Stimulated activated CD4-positive, alpha-beta T cell treated with anti-CD3 and anti-CD28 coated beads, Interleukin-4, amount 100 ng/mL, for 4 hours (primary cell): ENCODE measurements at regions not wholly inside any gene's neighbourhood (a gene's known extent, or its start where the extent isn't known, plus 50 kb on each side); places are given as distances from the start of the nearest gene placed in this dataset.

ENCODE experiments used
- DNase-seq, 2 experiments: peaks; one replicate each; pipeline ENCODE4 v3.0.0-alpha.2; 2020

DNA sequence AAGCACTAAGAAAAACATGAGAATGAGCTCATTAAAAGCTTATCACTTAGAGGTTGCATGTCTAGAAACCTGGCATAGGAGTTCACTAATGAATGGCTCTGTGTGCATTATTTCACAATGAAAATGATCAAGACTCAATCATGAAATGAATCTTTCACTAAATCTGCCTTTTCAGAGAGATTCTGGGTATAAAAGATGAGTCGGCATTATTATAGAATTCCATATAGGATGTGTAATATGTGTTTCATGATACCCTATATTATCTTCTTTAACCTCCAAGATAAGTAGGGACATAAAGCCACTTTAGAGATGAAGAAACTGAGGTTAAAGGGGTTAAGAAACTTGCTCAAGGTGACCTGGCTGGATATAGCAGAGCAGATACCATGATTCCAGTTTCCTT lies 368.1 kb downstream of the DUSP10 start:
- DNase-seq = no peak

GRCh38 chr1:221376286-221376685 lies 365.6 kb downstream of the DUSP10 start:
- DNase-seq = no peak

- DNase-seq = no peak
Measured at GRCh38 chr1:221381910-221382623, 359.8 kb downstream of the DUSP10 start.

DNA sequence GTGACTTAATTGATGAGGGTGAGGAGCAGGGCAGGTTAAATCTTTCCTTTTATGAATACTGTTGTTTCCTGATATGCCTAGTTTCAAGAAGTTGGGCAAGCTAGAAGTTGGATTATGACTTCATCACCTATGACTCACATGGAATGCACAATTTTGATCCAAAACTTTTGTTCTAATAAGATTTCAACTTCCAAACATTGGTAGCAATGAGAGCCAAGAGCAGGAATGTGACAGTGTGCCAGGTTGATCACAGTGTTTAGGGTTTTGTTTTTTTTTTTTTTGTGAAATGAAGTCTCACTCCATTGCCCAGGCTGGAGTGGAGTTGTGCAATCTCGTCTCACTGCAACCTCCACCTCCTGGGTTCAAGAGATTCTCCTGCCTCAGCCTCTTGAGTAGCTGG lies 349.4 kb downstream of the DUSP10 start:
- no peak for DNase-seq

DNA sequence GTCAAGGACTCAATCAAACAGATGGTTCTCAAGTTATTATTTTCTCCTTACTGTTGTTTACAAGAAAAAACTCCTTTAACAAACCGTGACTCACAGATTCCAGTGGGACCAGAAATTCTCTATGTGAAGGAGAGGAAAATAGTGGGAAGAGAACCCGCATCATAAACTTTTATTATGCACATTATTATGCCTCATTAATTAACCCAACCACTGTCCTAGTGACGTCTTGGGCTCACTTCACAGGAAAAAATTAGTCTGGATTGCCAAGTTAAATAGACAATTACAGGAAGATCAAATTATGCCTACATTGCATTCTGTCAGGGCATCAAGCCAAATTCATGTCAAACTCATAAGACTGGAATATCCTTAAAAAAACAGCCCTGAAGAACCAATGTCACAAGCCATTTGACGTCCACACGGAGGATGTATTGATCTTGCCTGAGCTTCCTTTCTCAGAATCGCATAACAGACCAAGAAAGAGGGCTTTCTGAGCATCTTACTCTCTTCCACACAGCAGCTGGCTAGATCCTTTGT lies 347.8 kb downstream of the DUSP10 start:
- no peak for DNase-seq

- DNase-seq = no peak
Measured at GRCh38 chr1:221396526-221396925, 345.4 kb downstream of the DUSP10 start.

GRCh38 chr1:221397141-221397540 lies 344.7 kb downstream of the DUSP10 start:
- no peak for DNase-seq

GRCh38 chr1:221397606-221398005 lies 344.3 kb downstream of the DUSP10 start:
- no peak for DNase-seq

- no peak for DNase-seq
Measured at GRCh38 chr1:221405146-221405545, 336.7 kb downstream of the DUSP10 start.

DNA sequence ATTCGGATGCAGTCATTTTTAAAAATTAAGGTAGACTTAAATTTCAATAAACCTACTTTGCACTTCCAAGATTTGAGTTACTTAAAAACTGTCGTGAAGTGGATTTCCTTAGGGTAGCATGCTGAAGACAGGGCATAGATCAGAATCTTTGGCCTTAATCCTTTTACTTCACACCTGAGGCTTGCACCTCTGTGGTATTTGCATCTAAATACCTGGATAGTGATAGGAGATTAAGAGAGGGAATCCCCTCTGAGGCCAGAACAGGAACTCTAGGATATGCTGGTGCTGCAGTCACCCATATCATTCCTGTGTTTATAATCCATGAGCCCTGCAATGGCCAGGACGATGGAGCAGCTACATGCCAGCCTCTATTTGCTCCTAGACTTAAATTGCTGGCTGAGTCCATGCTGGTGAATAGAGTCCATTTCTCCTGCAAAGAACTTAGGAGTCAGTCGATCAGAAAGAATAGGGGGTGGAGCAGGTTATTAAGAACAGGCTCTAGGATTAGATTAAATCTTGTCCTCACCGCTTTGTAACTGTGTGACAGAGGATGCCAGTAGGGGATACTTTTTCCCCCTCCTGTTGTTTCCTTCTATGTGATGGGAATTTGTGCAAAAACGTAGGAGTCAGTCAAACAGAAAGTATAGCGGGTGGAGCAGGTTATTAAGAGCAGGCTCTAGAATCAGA lies 333.6 kb downstream of the DUSP10 start:
- no peak for DNase-seq

DNA sequence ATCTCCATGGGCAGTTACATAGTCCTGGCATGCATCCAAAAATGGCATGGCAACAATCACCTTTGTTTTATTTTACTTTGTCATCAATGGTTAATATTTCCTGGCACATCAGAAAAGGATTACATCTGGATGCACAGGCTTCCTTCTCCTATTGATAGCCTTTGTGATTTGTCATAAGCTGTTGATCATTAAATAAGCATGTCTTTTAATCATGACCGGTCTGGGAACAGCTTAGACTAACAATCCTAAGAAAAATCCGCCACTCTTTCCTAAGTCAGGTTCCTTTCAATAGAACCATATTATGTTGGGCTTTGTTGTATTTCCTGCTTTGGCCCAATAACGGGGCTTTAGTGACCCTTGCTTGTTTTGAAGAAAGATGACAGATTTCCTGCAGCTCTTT lies 330.6 kb downstream of the DUSP10 start:
- no peak for DNase-seq

DNA sequence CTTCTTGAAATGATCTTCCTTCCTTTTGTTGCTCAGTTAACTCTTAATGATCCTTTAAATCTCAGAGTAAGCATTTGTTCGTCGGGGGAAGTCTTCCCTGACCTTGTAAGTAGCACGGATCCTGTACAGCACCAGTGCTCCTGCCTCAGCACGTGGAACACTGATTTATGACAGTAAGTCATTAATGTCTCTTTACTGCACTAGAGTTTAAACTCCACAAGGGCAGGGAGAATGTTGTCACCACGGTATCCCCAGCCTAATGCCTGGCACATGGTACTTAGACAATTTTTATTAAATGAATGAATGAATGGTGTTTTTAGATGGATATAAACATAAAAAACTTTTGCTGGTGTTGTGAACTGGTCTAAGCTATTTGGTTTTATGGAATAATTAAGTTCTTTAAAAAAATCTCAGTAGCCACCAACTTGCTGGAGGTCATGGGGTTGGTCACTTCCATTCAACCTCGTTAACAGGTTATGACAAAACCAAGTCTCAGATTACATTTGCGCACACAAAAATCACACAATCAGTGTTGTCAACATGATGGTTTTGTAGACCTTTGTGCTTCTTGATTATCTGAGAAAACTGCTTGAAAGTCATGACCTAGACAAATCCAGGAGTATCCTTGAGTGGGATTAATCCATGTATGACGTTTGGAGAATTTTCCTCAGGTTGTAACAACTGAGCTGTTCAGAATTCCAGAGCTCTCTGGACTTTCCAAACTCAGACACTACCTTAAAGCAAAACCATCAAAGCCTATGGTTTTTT lies 326.9 kb downstream of the DUSP10 start:
- no peak for DNase-seq

DNA sequence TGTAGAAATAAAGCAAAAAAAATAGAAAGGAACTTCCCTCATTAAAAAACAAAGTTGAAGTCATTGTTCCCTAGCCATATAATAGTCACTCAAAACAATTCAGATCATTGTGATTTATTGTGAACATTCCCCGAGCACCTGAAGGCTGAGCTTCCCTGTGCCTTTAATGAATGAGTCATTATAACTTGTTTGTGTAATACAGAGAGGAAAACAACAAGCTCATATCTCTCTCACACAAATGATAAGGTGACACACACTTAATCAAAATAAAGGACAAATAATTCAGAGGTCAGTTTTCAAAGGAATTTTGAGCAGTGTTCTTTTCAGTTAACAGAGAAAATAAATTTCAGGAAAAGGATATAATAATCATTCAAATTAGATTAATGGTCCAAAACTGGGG lies 326.2 kb downstream of the DUSP10 start:
- DNase-seq = no peak

- no peak for DNase-seq
Measured at GRCh38 chr1:221416142-221416541, 325.7 kb downstream of the DUSP10 start.

DNA sequence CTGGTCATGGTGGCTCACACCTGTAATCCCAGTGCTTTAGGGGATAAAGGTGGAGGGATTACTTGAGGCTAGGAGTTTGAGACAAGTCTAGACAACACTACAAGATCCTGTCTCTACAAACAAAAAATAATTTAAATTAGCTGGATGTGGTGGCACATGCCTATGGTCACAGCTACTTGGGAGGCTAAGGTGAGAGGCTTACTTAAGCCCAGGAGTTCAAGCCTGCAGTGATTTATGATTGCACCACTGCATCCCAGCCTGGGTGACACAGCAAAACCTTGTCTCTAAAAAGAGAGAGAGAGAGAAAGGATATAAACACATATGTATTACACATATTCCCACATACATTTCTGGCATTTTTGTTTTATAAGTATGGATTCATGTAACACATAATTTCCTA lies 325.2 kb downstream of the DUSP10 start:
- no peak for DNase-seq

DNA sequence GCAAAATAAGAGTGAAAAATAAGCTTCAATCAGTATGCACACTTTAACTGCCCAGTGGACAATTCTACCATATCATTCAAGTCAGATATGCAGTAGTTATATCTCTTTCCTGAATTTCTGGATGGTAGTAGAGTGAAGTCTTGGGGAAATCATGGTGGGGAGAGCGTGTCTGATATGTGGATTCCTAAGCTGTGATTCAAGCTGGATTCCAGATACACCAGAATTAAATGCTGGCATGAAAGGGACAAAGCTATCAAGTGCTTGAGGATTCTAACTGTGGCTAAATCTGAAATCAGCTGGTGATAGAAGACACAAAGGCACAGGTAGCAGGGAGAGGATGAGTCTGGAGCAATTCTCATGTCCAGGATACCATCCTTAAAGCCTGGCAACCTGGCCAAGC lies 323.5 kb downstream of the DUSP10 start:
- DNase-seq = no peak

GRCh38 chr1:221419513-221420095 lies 322.3 kb downstream of the DUSP10 start:
- DNase-seq = no peak

- no peak for DNase-seq
Measured at GRCh38 chr1:221429264-221429663, 312.6 kb downstream of the DUSP10 start.

- no peak for DNase-seq
Measured at GRCh38 chr1:221430152-221430960, 311.5 kb downstream of the DUSP10 start.

- DNase-seq = no peak
Measured at GRCh38 chr1:221431068-221431651, 310.7 kb downstream of the DUSP10 start.

DNA sequence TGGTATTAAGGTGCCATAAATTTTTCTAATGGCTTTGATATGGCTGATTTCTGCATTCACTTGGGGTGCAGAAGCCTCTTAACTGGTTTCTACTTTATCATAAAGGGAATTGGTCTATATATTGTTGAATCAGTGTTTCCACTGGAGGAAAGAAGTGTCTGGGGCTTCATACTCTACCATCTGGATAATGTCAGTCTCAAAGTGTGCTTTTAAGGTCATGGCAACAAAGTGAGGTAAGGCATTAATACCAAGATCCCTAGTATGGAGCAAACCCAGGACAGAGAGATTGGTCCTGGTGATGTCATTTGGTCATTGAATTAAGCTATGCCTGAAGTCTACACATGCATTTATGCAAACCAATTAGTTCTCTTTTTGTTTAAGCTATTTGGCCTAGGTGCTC lies 309.9 kb downstream of the DUSP10 start:
- DNase-seq = no peak

- no peak for DNase-seq
Measured at GRCh38 chr1:221435504-221435904, 306.4 kb downstream of the DUSP10 start.
